Colonic mucosa (tissue), 4 donors: ENCODE measurements at regions not wholly inside any gene's neighbourhood (a gene's known extent, or its start where the extent isn't known, plus 50 kb on each side); places are given as distances from the start of the nearest gene placed in this dataset.
A peak's percentile ranks its signal among the peaks of the same experiment; 100 is the strongest.

Experiments
- DNase-seq: peaks from one replicate; pipeline ENCODE4 v3.0.0-alpha.2; 2020
- H3K27ac ChIP-seq: fragments of 200-600 bp; one replicate; pipeline ENCODE4 v1.8.0; 2021
- H3K27me3 ChIP-seq: fragments of 200-600 bp; one replicate; pipeline ENCODE4 v1.8.0; 2021
- H3K36me3 ChIP-seq: fragments of 200-600 bp; one replicate; pipeline ENCODE4 v1.8.0; 2021
- H3K4me1 ChIP-seq: fragments of 200-600 bp; one replicate; pipeline ENCODE4 v1.8.0; 2021; ENCODE audit warnings: mild to moderate bottlenecking
- H3K4me3 ChIP-seq: fragments of 200-600 bp; one replicate; pipeline ENCODE4 v1.8.0; 2021
- H3K9ac ChIP-seq, 2 donors: one replicate each; pipeline ENCODE4 v1.7.0; 2013; ENCODE audit warnings: control low read depth in 2 of 2, low read depth in 2 of 2, low read length in 2 of 2
- H3K9me3 ChIP-seq: fragments of 200-600 bp; one replicate; pipeline ENCODE4 v1.8.0; 2021
- intact Hi-C: fragments of 100-400 bp; cut with DNase I; formaldehyde crosslinking; loops from one replicate; pipeline ENCODE4 v1.14.1; 2022
- TF ChIP-seq, protein P1 (sequence below): fragments of 200-600 bp; IDR thresholded peaks from one replicate; pipeline ENCODE4 v1.8.0; 2022; ENCODE audit warnings: antibody characterized with exemption, mild to moderate bottlenecking
- donor health status: healthy.
- donor health status: DM: no; HTN: no; CAD: no.
- donor health status: DM: no; HTN: no; CAD: no.

DNA sequence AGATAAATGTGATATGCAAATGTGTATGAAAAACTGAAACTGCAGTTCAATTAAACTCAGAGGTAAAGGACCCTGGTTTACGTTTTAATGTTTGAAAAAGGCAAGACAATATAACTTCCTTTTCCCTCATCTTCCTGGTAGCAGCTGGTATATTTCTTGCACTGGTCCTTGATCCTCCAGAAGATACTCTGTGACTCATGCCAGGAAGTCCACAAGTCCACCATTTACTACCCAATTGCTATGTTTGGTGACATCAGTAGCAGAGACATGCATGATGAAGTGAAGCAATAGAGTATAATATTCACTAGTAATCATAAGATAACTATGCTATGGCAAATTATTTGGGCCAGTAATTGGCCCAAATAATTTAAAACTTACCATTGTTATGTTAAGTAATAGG is 774.5 kb upstream of the NEGR1 start:
- no peaks in the 10 kb centered on the region for H3K9me3 ChIP-seq
- no peak overlapping the region for H3K9ac ChIP-seq
- intact Hi-C loops = no loop called here
- no peaks in the 10 kb centered on the region for H3K36me3 ChIP-seq
- DNase-seq = no peak
- no peak overlapping the region for H3K4me3 ChIP-seq
- H3K4me1 ChIP-seq = no peaks in the 10 kb centered on the region
- peak overlapping the region; percentile 9 for H3K27ac ChIP-seq
- no peaks in the 10 kb centered on the region for H3K27me3 ChIP-seq
- TF ChIP-seq, protein P1, sequence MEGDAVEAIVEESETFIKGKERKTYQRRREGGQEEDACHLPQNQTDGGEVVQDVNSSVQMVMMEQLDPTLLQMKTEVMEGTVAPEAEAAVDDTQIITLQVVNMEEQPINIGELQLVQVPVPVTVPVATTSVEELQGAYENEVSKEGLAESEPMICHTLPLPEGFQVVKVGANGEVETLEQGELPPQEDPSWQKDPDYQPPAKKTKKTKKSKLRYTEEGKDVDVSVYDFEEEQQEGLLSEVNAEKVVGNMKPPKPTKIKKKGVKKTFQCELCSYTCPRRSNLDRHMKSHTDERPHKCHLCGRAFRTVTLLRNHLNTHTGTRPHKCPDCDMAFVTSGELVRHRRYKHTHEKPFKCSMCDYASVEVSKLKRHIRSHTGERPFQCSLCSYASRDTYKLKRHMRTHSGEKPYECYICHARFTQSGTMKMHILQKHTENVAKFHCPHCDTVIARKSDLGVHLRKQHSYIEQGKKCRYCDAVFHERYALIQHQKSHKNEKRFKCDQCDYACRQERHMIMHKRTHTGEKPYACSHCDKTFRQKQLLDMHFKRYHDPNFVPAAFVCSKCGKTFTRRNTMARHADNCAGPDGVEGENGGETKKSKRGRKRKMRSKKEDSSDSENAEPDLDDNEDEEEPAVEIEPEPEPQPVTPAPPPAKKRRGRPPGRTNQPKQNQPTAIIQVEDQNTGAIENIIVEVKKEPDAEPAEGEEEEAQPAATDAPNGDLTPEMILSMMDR = no peak

DNA sequence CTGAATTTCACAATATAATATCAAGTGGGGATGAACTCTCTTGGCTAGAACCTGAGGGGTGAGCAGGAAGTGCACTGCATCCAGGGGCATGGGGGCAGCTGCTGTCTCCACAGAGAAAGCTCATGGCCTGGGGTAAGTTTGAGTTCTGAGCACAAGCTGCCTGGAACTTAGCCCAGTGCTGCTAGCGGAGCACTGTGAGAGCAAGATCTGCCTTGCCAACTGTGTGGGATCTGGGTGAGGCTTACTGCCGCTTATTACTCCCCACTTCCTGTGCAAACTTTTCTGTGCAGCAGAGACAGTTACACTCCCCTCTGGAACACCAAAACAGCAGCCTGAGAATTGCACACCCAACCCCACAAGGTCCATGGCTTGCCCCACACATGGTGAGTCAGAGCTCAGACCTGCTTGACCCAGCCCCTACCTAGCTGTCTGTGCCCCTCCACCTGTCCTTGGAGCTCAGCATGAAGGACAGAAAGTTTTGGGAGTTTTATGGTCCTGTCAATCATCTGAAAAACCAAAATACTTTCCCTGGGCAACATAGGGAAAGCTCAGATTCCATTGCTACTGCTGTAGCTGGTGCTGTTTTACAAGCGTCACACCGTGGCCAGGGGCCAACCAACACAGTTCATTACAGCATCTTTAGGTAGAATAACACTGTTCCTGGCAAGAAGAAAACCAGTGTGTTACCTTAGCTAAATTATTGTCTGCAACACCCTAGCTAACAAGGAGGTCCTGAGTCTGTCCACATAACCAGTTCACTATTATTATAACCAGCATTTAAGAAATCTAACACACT is 762.1 kb upstream of the NEGR1 start:
- no peak for DNase-seq
- H3K9ac ChIP-seq = no peak overlapping the region
- no peaks in the 10 kb centered on the region for H3K9me3 ChIP-seq
- TF ChIP-seq, protein P1 = no peak
- H3K4me3 ChIP-seq = no peak overlapping the region
- no peaks in the 10 kb centered on the region for H3K27me3 ChIP-seq
- H3K4me1 ChIP-seq = no peaks in the 10 kb centered on the region
- H3K36me3 ChIP-seq = no peaks in the 10 kb centered on the region
- intact Hi-C loops = no loop called here
- H3K27ac ChIP-seq = no peak overlapping the region

DNA sequence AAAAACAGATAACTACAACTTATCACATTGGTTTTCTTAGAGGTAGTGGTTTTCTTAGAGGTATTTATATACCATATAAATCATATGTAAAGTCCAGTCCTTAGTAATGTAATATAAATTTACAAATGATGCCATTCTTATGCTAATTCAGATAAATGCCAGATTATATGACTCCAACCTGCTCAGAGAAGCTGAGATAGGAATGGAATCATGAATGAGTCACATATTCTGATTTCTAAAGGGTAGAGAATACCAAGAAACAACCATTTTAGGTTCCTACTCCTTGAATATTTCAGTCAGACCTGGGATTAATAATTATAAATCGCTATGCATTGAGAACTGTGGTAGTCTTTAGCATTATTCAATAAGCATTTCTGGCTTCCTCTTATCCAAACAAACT is 760.1 kb upstream of the NEGR1 start:
- Histone ChIP-seq H3K4me1 (no peaks in the 10 kb centered on the region), H3K4me3 (no peak overlapping the region), H3K27ac (no peak overlapping the region), H3K27me3 (no peaks in the 10 kb centered on the region), H3K9ac (no peak overlapping the region), H3K9me3 (no peaks in the 10 kb centered on the region), H3K36me3 (no peaks in the 10 kb centered on the region)
- DNase-seq = no peak
- TF ChIP-seq, protein P1 = no peak
- intact Hi-C loops = no loop called here

DNA sequence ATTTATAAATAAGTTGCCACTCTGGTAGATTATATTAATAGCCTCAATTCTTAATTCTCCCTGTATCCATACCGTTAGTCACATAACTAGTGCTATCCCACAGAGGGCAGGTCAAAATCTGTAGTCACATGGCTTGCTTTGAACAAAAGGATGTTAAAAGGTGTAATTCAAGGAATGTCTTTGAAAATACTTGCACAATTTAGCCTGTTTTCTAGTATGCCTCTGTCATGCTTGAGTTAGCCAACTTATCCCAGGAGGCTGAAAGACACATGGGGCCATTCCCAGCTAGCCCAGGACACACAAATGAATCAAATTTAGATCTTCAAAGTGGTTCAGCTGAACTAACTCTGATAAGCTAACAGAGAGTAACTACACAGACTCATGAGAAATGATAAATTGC is 758.5 kb upstream of the NEGR1 start:
- no peak overlapping the region for H3K9ac ChIP-seq
- H3K9me3 ChIP-seq = no peaks in the 10 kb centered on the region
- no peaks in the 10 kb centered on the region for H3K36me3 ChIP-seq
- TF ChIP-seq, protein P1 = no peak
- intact Hi-C loops = no loop called here
- no peak overlapping the region for H3K27ac ChIP-seq
- DNase-seq = no peak
- H3K27me3 ChIP-seq = no peaks in the 10 kb centered on the region
- no peaks in the 10 kb centered on the region for H3K4me1 ChIP-seq
- no peak overlapping the region for H3K4me3 ChIP-seq

DNA sequence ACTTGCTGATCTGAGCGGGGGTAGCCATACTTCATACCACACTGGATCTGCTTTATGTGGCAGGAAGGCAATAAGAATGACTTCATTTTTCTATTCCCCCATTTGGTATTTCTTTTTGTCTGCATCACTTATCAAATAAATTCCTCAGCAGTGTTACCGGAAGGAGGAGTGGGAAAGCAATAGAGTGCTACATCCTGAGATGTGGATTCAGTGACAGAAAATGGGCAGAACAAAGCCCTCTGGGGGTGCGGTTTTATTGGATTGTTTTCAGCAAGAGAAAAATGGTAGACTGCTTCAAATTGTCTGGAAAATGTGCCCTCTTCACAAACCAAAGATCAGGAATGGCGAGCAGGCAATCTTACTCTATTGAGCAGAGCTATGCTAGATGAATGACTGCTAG is 751.9 kb upstream of the NEGR1 start:
- TF ChIP-seq, protein P1 = no peak
- H3K4me1 ChIP-seq = no peaks in the 10 kb centered on the region
- DNase-seq = no peak
- H3K9ac ChIP-seq = no peak overlapping the region
- no peak overlapping the region for H3K27ac ChIP-seq
- H3K4me3 ChIP-seq = no peak overlapping the region
- intact Hi-C loops = no loop called here
- no peaks in the 10 kb centered on the region for H3K9me3 ChIP-seq
- H3K27me3 ChIP-seq = no peaks in the 10 kb centered on the region
- no peaks in the 10 kb centered on the region for H3K36me3 ChIP-seq
